ENCODE measurements at regions not wholly inside any gene's neighbourhood (a gene's known extent, or its start where the extent isn't known, plus 50 kb on each side); places are given as distances from the start of the nearest gene placed in this dataset.
"Not testable (repeated sequence)": the region's sequence is repeated elsewhere in the genome, so short reads cannot be mapped to it uniquely, and the experiment has no call there.

GRCh38 chr18:75895135-75895534 is 467.6 kb upstream of the SMIM21 start:
- no peak for DNase-seq

DNA sequence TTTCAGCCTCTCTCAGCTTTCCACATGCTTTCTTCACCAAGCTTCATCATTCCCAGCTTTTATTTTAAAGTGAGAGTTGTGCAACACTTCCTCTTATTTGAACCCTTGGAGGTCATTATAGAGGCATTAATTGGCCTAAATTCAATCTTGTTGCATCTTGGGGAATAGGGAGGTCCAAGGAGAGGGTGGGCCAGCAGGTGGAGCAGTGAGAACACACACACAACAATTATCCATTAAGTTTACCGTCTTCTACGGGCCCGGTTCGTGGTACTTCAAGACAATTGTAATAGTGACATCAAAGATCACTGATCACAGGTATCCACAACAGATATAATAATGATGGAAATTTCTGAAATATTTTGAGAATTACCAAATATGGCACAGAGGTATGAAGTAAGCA is 457.2 kb upstream of the SMIM21 start:
- no peak for DNase-seq

DNA sequence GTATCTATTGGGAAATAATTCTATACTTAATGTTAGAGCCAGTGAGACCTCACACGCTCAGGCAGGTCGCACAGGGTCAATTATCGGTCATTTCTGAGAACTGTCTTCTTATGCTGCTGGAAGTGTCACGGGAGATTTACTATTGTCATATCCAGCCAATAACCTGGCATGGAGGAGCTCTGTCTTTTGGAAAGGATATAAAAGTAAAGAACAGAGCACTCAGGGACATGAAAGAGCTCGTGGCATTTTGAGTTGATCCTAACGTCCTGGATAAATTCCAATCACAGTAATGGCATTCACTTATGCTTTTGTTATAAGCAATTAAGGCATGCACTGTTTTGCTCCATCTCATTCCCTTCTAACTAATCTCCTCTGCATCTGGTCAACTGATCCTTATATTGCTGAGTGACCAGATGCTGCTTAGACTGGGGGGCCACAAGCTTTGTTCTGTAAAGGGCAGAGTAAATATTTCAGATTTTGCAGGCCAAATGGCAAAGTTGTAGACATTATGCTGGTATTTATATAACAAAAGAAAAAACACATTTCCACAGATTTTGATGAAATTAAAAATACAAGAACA is 453.5 kb upstream of the SMIM21 start:
- DNase-seq = no peak

GRCh38 chr18:75880266-75880665 is 452.8 kb upstream of the SMIM21 start:
- DNase-seq = no peak

DNA sequence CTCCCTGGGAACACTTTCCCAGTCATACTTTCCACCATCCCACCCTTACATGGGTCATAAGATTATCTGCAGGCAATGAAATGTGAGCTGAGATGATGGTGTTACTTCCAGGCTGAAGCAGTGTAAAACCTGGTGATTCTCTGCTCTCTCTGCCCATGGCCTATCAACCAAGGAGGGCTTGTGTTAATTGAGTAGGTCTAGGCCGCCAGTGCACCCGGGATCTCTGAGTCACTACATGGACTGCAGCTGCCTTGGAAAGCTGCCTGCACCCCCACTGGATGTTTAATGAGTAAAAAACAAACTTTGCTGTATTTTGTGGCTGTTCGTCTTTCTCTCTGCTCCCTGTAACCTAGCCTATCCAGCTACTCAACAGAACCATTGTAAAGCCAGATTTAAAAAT is 451.7 kb upstream of the SMIM21 start:
- no peak for DNase-seq

DNA sequence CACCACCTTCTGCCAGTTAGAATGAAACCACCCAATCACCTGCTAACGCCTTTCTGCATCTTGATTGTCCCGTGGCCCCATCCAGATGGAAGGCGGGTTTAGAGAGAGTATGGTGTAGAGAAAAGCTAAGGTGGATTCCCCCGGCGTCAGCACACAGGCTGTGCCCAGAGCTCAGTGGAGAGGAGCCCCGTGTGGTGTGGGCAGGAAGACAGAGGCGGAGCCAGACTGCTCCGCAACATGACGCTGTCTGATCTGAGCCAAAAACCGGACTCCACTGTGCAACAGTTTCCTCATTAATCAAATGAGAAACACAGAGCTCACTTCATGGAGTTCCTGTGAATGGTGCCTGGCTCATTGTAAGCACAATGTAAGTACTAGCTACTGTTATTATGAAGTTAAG is 448.1 kb upstream of the SMIM21 start:
- no peak for DNase-seq

GRCh38 chr18:75874401-75875089 is 447.0 kb upstream of the SMIM21 start:
- no peak for DNase-seq

- DNase-seq = no peak
These were observed 444.1 kb upstream of the SMIM21 start for GRCh38 chr18:75871596-75871995.

DNA sequence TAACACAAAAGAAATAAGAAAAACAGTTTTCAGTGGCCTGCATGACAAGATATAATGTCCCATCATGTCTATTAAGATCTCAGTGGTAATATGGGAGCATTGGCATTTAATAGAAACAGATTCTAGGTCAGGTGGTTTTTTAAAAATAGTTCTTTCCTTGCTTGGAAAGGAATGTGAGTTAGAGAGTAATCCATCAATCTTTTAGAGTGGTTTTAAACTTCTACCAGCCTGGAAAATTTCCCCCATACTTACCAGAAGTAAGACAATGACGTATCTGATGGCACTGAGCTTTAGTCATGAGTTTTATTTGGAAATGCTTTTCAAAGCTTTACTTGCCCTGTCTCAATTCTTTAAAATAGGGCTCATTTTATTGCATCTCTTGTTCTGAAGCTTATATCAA is 441.7 kb upstream of the SMIM21 start:
- no peak for DNase-seq

DNA sequence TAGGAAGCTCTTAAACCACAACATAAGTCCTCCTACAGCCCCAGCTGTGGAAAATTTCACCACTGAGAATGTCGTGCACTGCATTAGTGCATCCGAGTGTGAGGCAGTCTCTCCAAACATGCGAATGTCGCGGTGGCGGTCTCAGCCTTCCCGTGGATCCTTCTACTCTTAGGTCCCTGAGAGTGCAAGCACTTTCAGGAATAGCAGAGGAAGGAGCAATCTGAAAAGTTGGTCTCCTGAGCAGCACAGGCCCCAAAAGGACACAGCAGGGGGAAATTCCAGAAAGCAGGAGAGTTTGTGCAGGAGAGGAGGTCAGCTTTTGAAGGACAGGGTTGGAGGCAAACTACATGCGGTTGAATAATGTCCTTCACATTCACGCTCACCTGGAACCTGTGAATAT is 440.5 kb upstream of the SMIM21 start:
- no peak for DNase-seq

- no peak for DNase-seq
These were observed 438.1 kb upstream of the SMIM21 start for GRCh38 chr18:75865639-75866038.

- no peak for DNase-seq
These were observed 437.3 kb upstream of the SMIM21 start for GRCh38 chr18:75864816-75865215.

GRCh38 chr18:75863696-75864095 is 436.2 kb upstream of the SMIM21 start:
- DNase-seq = no peak

DNA sequence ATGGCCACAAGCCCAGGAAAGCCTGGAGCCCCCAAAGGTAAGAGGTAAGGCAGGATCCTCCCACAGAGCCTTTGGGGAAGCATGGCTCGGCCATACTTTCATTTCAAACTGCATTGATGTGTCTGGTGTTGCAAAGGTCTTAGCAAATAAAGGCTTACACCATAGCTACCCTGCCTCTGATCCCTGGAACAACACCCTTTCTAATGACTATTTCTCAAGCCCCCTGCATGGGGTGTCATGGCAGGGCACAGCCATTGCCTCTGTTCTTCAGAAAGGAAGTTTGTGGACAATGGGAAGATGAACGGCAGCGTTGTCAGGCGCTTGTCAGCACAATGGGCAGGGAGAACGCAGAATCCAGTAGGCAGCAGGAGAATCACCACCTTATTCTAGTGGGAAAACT is 435.0 kb upstream of the SMIM21 start:
- DNase-seq = no peak

DNA sequence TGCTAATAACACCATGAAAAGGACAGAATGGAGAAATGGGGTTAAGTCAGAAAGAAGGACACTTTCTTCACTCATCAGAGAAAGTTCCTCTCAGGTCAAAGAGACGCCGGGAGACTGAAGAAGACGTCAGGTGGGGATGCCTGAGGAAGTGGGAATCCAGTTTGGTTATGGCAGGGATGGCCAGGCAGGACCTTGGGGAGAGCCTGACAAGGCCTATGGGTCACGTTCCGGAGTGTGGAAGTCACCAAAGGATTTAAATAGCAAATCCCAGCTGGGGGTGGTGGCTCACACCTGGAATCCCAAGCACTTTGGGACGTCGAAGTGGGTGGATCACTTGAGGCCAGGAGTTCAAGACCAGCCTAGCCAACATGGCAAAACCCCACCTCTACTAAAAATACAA is 432.7 kb upstream of the SMIM21 start:
- no peak for DNase-seq

- no peak for DNase-seq
These were observed 432.0 kb upstream of the SMIM21 start for GRCh38 chr18:75859533-75859932.

- DNase-seq = no peak
These were observed 431.3 kb upstream of the SMIM21 start for GRCh38 chr18:75858754-75859153.

GRCh38 chr18:75857558-75857957 is 430.1 kb upstream of the SMIM21 start:
- no peak for DNase-seq

DNA sequence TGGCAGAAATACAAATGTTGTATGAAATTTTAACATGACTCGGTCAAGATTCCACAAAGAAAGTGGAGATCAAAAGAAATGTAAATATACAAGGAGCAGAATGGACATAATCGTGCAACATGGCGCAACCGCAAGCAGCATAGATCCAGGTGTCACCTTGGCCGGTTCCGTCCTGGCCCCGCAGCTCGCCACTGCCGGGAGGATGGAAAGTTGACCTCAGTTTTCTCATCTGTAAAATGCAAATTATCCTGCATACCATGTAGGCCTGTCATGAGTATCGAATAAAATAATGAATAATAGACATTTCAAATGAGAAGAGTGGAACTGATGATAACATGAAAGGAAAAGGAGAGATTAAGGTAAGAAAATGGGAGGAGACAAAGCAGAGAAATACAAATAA is 427.3 kb upstream of the SMIM21 start:
- DNase-seq = no peak

DNA sequence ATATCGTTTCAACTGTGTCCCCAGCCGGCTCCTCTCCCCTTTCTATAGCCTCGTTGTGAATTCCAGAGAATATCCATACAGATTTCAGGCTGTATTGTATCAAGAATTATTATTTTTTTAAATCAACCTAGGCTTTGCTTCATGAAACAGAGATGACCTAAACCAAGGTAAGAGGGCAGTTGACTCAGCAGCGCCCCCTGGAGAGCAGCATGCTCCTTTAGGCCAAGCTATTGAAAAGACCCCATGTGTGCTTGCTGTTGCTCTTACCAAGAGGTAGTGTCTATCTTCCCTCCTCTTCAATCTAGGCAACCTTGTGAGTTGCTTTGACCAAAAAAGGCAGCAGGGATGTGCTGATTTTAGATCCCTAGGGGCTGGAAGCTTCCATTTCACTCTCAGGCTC is 426.7 kb upstream of the SMIM21 start:
- no peak for DNase-seq

DNA sequence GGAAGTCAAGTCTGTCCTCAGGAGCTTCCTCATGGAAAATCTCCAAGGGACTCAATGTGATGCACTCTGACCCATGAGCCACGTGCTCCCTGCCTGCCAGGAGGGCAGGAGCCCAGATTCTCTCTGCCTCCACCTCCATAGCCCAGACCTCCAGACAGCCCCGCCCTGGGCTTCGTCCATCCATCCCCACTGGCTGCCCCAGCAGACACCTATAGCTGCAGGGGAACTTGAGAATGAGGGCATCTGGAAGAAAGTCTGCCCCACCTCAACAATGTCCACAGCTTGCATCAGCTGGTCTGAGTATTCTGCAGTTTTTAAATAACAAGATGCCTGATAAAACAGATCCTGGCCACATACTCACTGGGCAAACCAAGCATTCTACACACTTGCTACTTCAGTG is 418.8 kb upstream of the SMIM21 start:
- no peak for DNase-seq

DNA sequence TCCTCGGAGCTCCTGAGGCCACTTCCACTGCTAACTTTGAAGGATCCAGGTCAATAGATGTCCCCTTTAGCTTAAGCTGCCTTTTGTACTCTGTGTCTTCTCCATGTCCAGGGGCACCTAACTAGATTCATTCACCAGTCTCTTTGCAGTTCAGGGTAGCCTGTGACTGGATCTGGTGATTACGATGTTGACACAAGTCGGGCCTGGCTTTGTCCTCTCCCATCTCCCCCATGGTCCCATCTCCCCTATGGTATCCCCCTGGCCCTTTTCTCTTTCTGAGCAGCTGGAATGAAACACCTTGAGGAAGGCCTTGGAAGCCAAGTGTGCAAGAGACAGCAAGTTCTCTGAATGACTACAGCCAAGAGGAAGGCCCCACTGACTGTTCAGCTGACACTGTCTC is 417.9 kb upstream of the SMIM21 start:
- no peak for DNase-seq

GRCh38 chr18:75844146-75844545 is 416.6 kb upstream of the SMIM21 start:
- no peak for DNase-seq

GRCh38 chr18:75840131-75840530 is 412.6 kb upstream of the SMIM21 start:
- DNase-seq = no peak

DNA sequence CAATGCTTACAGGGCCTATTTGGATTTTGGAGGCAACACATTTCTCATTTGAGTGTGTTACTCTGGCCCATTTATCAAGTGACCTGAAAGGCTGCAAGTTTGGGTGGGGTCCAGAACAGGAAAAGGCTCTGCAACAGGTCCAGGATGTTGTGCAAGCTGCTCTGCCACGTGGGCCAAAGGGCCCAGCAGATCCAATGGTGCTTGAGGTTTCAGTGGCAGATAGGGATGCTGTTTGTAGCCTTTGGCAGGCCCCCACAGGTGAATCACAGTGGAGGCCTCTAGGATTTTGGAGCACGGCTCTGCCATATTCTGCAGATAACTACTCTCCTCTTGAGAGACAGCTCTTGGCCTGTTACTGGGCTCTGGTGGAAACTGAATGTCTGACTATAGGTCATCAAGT is 412.2 kb upstream of the SMIM21 start:
- not testable (repeated sequence) for DNase-seq
